GM21737 (cell line): ENCODE measurements at regions not wholly inside any gene's neighbourhood (a gene's known extent, or its start where the extent isn't known, plus 50 kb on each side); places are given as distances from the start of the nearest gene placed in this dataset.

Experiments used
- ATAC-seq: cut with Tn5 transposase; IDR thresholded peaks from one replicate; pipeline ENCODE4 v1.9.1; 2021; ENCODE audit warnings: mild to moderate bottlenecking, moderate library complexity; ENCODE audit not compliant: unreplicated experiment

- ATAC-seq: no peak
These were observed 95.4 kb upstream of the CDKN3 start for GRCh38 chr14:54301359-54301758.

GRCh38 chr14:54306806-54307205 is 90.0 kb upstream of the CDKN3 start:
- no peak for ATAC-seq

DNA sequence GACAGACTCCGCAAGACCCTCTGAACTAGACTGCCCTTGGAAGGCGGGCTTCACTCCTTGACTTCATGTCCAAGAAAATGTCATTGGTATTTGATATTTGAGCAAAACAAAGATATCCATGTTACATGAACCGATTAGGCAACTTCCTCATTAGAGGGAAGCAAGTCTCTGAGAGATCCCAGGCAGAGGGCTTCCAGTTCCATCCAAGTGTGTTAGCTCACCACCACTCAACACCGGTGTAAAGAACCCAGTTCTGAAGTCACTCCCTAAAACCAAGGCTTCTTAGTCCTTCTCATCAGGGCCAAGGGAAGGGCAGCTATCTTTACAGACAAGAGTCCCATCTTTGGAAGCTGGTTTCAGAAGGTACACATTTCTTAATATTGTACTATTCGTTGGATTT is 87.2 kb upstream of the CDKN3 start:
- no peak for ATAC-seq

DNA sequence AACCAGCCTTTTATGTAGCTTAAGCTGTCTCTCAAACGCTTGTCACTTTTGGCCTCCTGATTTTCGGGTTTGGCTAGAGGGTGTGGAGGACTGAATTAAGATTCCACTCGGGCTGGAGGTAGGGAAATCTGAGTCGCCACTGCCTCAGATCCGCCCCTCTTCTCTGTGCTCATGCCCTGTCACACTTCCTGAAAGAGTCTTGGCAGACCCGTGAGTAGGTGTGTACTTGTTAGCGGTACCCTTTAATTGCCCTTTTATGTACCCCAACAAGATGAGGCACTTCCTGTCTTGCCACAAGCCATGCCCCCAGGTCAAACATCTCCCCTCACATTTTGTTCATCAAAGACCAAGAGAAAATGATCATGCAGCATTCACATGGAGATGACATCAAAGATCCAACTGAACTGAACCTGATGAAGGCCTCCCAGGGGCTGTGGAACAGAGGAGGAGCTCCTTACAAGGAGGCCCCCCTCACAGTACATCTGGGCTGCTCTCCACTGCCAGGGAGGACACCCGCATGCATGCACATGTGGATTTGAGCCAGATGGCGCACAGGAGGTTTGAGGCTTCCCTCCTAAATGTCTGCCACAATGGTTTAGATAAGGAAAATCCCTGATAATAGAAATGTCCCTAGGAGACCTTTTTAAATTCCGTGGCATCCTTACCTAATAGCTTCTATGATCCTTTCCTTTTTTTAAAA is 86.5 kb upstream of the CDKN3 start:
- no peak for ATAC-seq

DNA sequence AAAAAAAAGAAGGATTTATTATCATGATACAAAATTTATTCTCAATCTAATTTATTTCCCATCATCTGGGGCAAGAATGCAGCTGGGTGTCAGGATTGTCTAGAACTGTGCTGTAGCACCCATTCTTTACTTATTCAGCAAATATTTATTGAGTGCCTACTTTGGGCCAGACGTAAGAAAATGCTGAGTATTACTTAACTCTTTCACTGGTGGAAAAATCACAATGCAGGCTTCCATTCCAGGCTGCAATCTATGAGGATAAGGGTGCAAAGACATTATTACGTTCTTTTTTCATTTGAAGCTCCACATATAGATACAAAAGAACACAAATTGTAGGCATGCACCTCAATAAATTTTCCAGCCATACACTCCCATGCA is 86.0 kb upstream of the CDKN3 start:
- ATAC-seq: no peak

GRCh38 chr14:54312166-54312801 is 84.5 kb upstream of the CDKN3 start:
- no peak for ATAC-seq

GRCh38 chr14:54314365-54315104 is 82.3 kb upstream of the CDKN3 start:
- ATAC-seq: no peak

GRCh38 chr14:54316652-54317051 is 80.2 kb upstream of the CDKN3 start:
- no peak for ATAC-seq

DNA sequence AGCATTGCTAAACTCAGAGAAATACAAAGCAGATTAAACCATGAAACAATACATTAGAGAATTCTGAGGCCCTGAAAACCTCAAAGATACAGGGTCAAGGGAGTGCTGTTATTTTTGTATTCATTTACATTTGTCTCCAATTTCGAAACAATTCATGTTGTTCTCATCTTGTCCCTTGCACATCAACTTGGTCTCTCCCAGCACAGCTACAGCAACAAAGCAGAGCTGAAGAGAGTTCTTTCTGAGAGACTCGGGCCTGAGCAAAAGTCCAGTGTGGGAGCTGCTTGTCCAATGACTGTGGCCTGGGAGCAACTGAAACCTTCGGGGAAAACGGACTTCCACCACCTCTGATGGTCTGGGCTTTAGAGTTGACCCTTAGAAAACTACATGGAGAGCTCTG is 79.4 kb upstream of the CDKN3 start:
- ATAC-seq: no peak

DNA sequence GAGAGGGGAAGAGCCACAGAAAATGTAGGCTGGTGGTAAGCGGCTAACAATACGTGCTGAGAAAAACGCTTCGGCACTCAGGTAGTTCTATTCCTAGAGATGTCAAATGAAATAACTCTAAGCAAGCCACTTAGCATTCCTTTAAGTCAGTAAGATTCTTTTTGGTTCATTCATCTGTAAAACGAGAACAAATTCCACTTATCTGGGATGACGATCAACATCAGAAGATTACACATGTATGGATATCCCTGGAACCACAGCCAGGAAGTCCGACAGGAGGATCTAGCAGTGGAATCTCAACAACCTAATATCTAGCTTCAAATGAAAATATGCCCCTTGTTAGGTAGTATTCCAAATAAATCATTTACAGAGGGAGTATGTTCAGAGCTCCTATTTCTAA is 74.6 kb upstream of the CDKN3 start:
- no peak for ATAC-seq

DNA sequence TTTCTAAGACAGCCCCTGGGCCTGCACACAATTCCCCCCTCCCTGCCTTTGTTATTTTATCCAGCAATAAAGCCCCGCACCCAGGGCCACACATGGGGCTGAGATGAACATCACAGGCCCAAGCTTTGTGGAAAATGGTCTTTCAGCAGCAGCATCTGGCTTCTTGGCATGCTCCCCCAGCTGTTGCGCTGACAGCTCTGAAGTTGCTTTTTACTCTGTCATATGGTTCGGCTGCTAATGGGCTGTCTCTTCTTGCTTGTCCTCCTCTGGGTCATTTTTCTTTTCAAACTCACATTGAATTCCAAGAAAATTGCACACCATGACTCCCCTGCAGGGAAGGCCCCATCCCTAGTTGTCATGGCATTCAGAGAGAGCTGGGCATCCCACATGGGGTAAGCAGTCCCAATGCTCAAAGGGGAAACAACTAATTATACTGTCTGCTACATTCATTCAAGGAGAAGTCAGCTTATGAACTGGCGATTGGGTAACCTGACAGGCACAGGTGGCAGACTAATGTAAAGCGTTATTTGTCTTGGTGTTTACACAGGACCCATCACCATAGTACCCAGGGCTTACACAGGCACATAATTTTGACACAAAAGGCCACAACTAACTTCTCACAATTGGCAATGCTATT is 74.0 kb upstream of the CDKN3 start:
- no peak for ATAC-seq

DNA sequence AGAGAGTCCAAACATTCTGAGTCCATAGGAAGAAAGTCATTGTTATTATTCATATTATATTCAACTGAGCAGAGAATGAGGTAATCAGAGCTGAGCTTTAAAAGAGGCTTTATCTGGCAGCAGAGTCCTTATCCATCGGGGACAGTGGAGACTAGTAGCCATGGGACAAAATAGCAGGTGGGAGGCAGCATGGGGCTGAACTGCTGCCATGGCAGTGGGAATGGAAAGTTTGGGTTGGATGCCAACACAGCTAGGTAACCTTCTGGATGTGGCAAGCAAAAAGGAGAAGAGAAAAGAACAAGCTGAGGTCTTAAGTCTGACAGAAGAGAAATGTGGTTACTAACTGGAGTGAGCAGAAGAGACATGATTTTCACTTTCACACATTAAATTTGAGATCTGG is 71.0 kb upstream of the CDKN3 start:
- no peak for ATAC-seq

- no peak for ATAC-seq
These were observed 67.6 kb upstream of the CDKN3 start for GRCh38 chr14:54329082-54329695.

DNA sequence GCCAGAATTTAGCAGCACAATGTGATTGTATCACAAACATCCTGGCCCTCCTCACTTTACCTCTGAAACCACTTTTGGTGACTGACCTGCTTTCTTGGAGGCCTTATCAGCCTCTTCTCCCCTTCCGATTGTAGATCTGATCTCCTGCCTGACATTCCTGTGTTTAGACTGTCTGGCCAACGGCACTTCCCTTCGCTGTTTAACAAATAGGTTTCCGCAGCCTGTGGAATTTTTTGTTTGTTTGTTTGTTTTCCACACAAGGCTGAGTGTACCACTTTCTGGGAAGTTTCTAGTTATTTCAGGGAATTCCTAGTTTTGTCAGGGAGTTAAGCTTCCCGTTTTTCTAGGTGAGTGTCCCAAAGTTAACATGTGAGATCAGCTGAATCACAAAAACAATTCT is 65.9 kb upstream of the CDKN3 start:
- no peak for ATAC-seq

- ATAC-seq: no peak
These were observed 65.3 kb upstream of the CDKN3 start for GRCh38 chr14:54331516-54331915.

DNA sequence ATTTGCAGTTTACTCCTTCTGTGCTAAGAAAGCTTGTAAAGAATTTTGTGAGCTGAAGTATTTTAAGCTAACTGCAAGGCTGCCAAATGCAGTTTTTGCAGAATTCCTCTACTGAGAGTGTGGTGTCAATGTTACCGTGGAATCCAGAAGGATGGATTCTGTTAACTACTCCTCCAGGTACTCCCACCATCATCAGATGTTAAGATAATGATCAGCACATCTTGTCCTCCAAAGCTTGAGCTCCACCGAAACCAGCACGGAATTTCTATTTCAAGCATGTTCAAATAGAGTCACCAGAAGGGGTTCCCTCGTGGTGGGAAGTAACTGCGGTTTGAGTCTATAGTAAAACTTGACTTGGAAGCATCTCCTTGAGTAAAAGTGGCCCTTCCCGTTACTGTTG is 64.3 kb upstream of the CDKN3 start:
- ATAC-seq: no peak

DNA sequence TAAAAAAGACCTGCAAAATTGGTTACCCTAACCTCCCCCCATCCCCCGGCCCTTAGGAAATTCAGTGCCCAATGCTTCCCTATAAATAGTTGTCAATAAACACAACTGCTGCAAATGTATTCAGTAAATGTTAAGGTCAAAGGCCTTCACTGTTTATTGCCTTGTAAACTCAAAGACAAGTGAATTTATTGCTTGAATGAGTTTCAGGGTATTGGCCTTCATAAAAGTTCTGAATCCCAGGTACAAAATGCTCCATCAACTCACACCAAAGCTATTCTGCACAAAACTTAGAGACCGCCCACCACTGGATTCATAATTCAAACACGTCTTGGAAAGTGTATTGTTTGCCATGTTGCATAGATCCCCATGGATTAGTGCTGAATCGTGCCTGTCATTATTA is 63.3 kb upstream of the CDKN3 start:
- no peak for ATAC-seq

DNA sequence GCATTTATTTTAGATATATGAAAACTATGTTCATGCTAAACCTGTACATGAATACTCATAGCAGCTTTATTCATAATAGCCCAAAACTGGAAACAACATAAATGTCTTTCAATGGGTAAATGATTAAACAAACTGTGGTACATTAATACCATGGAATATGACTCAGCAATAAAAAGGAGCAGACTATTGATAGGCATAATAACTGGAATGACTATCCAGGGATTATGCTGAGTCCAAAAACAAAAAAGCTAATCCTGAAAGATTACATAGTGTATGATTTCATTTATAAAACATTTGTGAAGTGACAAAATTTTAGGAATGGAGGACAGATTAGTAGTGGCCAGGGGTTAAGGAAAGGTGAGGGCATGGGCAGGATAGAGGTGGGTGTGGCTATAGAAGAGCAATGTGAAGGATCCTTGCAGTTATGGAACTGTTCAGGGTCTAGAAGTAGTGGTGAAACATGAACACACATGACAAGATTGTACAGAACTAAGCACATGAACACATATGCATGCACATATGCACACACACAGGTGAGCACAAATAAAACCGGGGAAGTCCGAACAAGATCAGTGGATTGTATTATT is 61.1 kb upstream of the CDKN3 start:
- no peak for ATAC-seq

GRCh38 chr14:54337314-54337713 is 59.5 kb upstream of the CDKN3 start:
- ATAC-seq: no peak

DNA sequence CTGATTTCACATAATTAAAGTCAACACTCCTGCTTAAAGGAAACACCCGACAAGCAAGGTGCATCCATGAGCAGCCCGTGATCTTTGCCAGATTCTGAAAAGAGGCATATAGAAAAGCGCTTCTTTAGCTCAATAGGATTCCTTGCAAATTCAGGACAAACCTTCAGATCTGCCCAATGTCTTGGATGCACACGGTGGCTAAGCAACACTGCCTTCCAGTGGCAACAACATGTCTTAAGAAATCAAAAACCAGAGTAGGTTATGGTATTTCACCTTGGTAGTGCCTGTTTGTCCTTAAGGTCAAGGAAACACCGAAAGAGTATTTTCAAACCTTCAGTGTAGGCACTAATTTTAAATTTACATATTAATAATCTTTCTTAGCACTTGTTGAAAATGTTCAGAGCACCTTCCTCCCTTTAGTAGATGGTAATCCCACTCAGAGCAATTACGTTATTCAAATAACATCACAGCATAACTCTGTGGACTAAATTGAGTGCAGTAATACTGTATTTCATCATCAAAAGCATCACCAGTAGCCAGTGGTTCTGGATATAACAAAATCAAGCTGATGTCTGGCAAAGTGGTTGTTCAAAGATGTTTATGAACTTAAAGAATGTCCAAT is 58.0 kb upstream of the CDKN3 start:
- ATAC-seq: no peak

GRCh38 chr14:54339771-54340170 is 57.0 kb upstream of the CDKN3 start:
- ATAC-seq: no peak
